ENCODE measurements at regions not wholly inside any gene's neighbourhood (a gene's known extent, or its start where the extent isn't known, plus 50 kb on each side); places are given as distances from the start of the nearest gene placed in this dataset.

DNA sequence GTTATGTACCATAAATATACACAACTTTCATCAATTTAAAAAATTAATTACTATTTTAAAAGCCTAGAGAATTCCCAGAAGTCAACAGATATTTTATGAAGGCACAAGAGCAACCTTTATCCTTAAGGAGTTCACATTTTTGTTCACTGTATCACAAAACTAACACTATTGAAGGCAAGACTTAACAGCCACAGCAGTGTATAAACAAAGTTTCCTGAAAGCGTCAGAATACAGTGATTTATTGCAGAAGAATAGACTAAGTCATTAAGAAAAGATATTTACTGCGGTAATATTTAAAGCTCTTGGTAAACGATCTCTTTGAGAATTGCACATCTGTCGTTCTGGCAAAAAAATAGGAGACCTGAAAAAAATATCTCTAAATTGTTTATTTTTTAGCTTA, 419.3 kb upstream of the NBEA start:
- no peak overlapping the region for H3K4me3 ChIP-seq (ENCODE audit: low read depth in 1 of 3, low read length in 3 of 3)
- TF ChIP-seq NR2F2 (IDR thresholded peaks at IDR 0.05) (no peak), GABPA (IDR thresholded peaks at IDR 0.05 in 1 of 2, conservative IDR thresholded peaks at IDR 0.05 in 1 of 2) (no peak), RAD21 (IDR thresholded peaks at IDR 0.05) (no peak), RXRA (IDR thresholded peaks at IDR 0.05) (no peak)
- TF ChIP-seq, protein P1, sequence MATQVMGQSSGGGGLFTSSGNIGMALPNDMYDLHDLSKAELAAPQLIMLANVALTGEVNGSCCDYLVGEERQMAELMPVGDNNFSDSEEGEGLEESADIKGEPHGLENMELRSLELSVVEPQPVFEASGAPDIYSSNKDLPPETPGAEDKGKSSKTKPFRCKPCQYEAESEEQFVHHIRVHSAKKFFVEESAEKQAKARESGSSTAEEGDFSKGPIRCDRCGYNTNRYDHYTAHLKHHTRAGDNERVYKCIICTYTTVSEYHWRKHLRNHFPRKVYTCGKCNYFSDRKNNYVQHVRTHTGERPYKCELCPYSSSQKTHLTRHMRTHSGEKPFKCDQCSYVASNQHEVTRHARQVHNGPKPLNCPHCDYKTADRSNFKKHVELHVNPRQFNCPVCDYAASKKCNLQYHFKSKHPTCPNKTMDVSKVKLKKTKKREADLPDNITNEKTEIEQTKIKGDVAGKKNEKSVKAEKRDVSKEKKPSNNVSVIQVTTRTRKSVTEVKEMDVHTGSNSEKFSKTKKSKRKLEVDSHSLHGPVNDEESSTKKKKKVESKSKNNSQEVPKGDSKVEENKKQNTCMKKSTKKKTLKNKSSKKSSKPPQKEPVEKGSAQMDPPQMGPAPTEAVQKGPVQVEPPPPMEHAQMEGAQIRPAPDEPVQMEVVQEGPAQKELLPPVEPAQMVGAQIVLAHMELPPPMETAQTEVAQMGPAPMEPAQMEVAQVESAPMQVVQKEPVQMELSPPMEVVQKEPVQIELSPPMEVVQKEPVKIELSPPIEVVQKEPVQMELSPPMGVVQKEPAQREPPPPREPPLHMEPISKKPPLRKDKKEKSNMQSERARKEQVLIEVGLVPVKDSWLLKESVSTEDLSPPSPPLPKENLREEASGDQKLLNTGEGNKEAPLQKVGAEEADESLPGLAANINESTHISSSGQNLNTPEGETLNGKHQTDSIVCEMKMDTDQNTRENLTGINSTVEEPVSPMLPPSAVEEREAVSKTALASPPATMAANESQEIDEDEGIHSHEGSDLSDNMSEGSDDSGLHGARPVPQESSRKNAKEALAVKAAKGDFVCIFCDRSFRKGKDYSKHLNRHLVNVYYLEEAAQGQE (IDR thresholded peaks at IDR 0.05): no peak
- no peaks in the 10 kb centered on the region for H3K9me3 ChIP-seq (ENCODE audit: control insufficient read depth in 4 of 4, low read length in 3 of 4)
- no peaks in the 10 kb centered on the region for H3K36me3 ChIP-seq (ENCODE audit: control insufficient read depth in 4 of 4, insufficient read depth in 3 of 4, low read depth in 1 of 4, low read length in 3 of 4)
- no peaks in the 10 kb centered on the region for H3K4me1 ChIP-seq (ENCODE audit: control insufficient read depth in 4 of 4, insufficient read depth in 4 of 4, low read length in 3 of 4)
- 73% methylated on average over 4 of the region's 4 CpGs for WGBS
- no peak for DNase-seq (ENCODE audit: low spot score)
- no peaks in the 10 kb centered on the region for H3K27me3 ChIP-seq (ENCODE audit: control insufficient read depth in 4 of 4, insufficient read depth in 4 of 4, low read length in 3 of 4)
- no peak overlapping the region for H3K27ac ChIP-seq (ENCODE audit: low read depth in 1 of 2, low read length in 2 of 2)
- H3K9ac ChIP-seq (ENCODE audit: low read depth in 1 of 2, low read length in 2 of 2): no peak overlapping the region

DNA sequence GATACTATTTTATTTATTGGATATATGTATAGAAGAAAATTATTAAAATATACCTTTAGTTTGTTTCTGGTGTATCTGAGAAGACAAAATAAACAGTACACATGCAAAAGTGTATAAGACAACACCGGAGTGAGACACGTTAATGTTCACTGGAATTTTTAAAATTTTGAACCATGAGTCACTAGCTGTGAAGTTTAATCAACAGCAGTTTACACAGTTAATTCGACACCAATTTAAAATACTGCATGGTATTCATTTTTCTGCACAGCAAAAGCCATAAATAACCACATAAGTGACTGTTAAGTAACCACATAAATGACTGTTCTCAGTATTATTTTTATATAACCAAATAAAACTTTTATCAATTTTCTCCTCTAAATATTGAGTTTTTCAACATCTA, 418.7 kb upstream of the NBEA start:
- H3K4me1 ChIP-seq (ENCODE audit: control insufficient read depth in 4 of 4, insufficient read depth in 4 of 4, low read length in 3 of 4): no peaks in the 10 kb centered on the region
- no peak overlapping the region for H3K9ac ChIP-seq (ENCODE audit: low read depth in 1 of 2, low read length in 2 of 2)
- H3K9me3 ChIP-seq (ENCODE audit: control insufficient read depth in 4 of 4, low read length in 3 of 4): no peaks in the 10 kb centered on the region
- no peaks in the 10 kb centered on the region for H3K36me3 ChIP-seq (ENCODE audit: control insufficient read depth in 4 of 4, insufficient read depth in 3 of 4, low read depth in 1 of 4, low read length in 3 of 4)
- H3K4me3 ChIP-seq (ENCODE audit: low read depth in 1 of 3, low read length in 3 of 3): no peak overlapping the region
- no peak for DNase-seq (ENCODE audit: low spot score)
- WGBS: 73% methylated on average over 3 of the region's 3 CpGs
- TF ChIP-seq TAF1 (conservative IDR thresholded peaks at IDR 0.05) (no peak), JUND (IDR thresholded peaks at IDR 0.05) (no peak), SP1 (IDR thresholded peaks at IDR 0.05) (no peak), FOXA2 (IDR thresholded peaks at IDR 0.05) (no peak), YY1 (IDR thresholded peaks at IDR 0.05) (no peak), EGR1 (IDR thresholded peaks at IDR 0.05; ENCODE audit: low read depth in 2 of 2) (no peak)
- H3K27me3 ChIP-seq (ENCODE audit: control insufficient read depth in 4 of 4, insufficient read depth in 4 of 4, low read length in 3 of 4): no peaks in the 10 kb centered on the region
- H3K27ac ChIP-seq (ENCODE audit: low read depth in 1 of 2, low read length in 2 of 2): no peak overlapping the region

DNA sequence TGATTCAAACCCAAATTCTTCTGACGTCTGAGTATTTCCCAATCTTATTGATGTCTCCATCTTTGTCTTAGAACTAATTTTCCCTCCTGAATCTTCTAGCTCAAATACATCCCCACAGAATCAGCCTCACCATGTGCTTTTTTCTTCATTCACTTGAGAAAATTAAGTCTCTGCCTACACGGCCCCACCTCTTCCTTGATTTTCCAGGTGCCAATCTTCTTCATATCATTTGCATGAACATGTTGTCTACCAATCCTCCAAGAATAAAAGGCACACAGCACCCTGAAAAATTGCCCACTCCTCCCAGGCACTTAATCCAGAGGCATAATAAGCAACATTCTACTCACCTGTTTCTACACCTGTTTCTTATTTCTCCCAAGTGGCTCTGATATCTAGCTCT, 408.1 kb upstream of the NBEA start:
- WGBS: 76% methylated on average over 2 of the region's 2 CpGs
- TF ChIP-seq, protein P2, sequence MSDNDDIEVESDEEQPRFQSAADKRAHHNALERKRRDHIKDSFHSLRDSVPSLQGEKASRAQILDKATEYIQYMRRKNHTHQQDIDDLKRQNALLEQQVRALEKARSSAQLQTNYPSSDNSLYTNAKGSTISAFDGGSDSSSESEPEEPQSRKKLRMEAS (IDR thresholded peaks at IDR 0.05): no peak
- TF ChIP-seq, protein P1 (IDR thresholded peaks at IDR 0.05): no peak
- TF ChIP-seq YY1 (IDR thresholded peaks at IDR 0.05) (no peak), EGR1 (IDR thresholded peaks at IDR 0.05; ENCODE audit: low read depth in 2 of 2) (no peak), TAF1 (conservative IDR thresholded peaks at IDR 0.05) (no peak), RAD21 (IDR thresholded peaks at IDR 0.05) (no peak), FOXA1 (IDR thresholded peaks at IDR 0.05) (no peak), RXRA (IDR thresholded peaks at IDR 0.05) (no peak), JUND (IDR thresholded peaks at IDR 0.05) (no peak), SP1 (IDR thresholded peaks at IDR 0.05) (no peak), HNF4A (conservative IDR thresholded peaks at IDR 0.05) (no peak), GABPA (IDR thresholded peaks at IDR 0.05 in 1 of 2, conservative IDR thresholded peaks at IDR 0.05 in 1 of 2) (no peak), NR2F2 (IDR thresholded peaks at IDR 0.05) (no peak), FOXA2 (IDR thresholded peaks at IDR 0.05) (no peak)
- TF ChIP-seq, protein P3, sequence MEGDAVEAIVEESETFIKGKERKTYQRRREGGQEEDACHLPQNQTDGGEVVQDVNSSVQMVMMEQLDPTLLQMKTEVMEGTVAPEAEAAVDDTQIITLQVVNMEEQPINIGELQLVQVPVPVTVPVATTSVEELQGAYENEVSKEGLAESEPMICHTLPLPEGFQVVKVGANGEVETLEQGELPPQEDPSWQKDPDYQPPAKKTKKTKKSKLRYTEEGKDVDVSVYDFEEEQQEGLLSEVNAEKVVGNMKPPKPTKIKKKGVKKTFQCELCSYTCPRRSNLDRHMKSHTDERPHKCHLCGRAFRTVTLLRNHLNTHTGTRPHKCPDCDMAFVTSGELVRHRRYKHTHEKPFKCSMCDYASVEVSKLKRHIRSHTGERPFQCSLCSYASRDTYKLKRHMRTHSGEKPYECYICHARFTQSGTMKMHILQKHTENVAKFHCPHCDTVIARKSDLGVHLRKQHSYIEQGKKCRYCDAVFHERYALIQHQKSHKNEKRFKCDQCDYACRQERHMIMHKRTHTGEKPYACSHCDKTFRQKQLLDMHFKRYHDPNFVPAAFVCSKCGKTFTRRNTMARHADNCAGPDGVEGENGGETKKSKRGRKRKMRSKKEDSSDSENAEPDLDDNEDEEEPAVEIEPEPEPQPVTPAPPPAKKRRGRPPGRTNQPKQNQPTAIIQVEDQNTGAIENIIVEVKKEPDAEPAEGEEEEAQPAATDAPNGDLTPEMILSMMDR (IDR thresholded peaks at IDR 0.05; ENCODE audit: low read depth, low read length, missing input control): no peak
- TF ChIP-seq, protein P4, sequence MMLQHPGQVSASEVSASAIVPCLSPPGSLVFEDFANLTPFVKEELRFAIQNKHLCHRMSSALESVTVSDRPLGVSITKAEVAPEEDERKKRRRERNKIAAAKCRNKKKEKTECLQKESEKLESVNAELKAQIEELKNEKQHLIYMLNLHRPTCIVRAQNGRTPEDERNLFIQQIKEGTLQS (IDR thresholded peaks at IDR 0.05): no peak

More for the DNA sequence above, 408.1 kb upstream of the NBEA start:
- DNase-seq (ENCODE audit: low spot score): no peak
- no peaks in the 10 kb centered on the region for H3K36me3 ChIP-seq (ENCODE audit: control insufficient read depth in 4 of 4, insufficient read depth in 3 of 4, low read depth in 1 of 4, low read length in 3 of 4)
- H3K27ac ChIP-seq (ENCODE audit: low read depth in 1 of 2, low read length in 2 of 2): no peak overlapping the region
- H3K9me3 ChIP-seq (ENCODE audit: control insufficient read depth in 4 of 4, low read length in 3 of 4): no peaks in the 10 kb centered on the region
- no peak overlapping the region for H3K4me3 ChIP-seq (ENCODE audit: low read depth in 1 of 3, low read length in 3 of 3)
- H3K4me1 ChIP-seq (ENCODE audit: control insufficient read depth in 4 of 4, insufficient read depth in 4 of 4, low read length in 3 of 4): no peaks in the 10 kb centered on the region
- H3K9ac ChIP-seq (ENCODE audit: low read depth in 1 of 2, low read length in 2 of 2): no peak overlapping the region
- H3K27me3 ChIP-seq (ENCODE audit: control insufficient read depth in 4 of 4, insufficient read depth in 4 of 4, low read length in 3 of 4): no peaks in the 10 kb centered on the region

Data from liver (tissue), 8 donors.